Suprapubic skin (tissue), 4 donors: ENCODE measurements at regions not wholly inside any gene's neighbourhood (a gene's known extent, or its start where the extent isn't known, plus 50 kb on each side); places are given as distances from the start of the nearest gene placed in this dataset.

ENCODE experiments used
- DNase-seq, 2 donors: peaks; one replicate each; pipeline ENCODE4 v3.0.0-alpha.2; 2019; ENCODE audit warnings: low spot score in 2 of 2
- H3K27ac ChIP-seq: fragments of 200-600 bp; sonication (generic); one replicate; pipeline ENCODE4 v1.5.1; 2019
- H3K27me3 ChIP-seq: fragments of 200-600 bp; sonication (generic); one replicate; pipeline ENCODE4 v1.5.1; 2019
- H3K36me3 ChIP-seq: fragments of 200-600 bp; sonication (generic); one replicate; pipeline ENCODE4 v1.5.1; 2019
- H3K4me1 ChIP-seq: fragments of 200-600 bp; sonication (generic); one replicate; pipeline ENCODE4 v1.5.1; 2019
- H3K4me3 ChIP-seq: fragments of 200-600 bp; sonication (generic); one replicate; pipeline ENCODE4 v1.5.1; 2019; ENCODE audit warnings: mild to moderate bottlenecking
- H3K9me3 ChIP-seq: fragments of 200-600 bp; sonication (generic); one replicate; pipeline ENCODE4 v1.5.1; 2019
- CTCF ChIP-seq, 2 donors: fragments of 200-600 bp in 1 of 2; fragments of 450-650 bp in 1 of 2; sonication (generic) in 1 of 2; IDR thresholded peaks; one replicate each; pipeline ENCODE4 v1.5.1; 2016 to 2019; ENCODE audit warnings: antibody characterized with exemption in 2 of 2, mild to moderate bottlenecking in 1 of 2, moderate library complexity in 1 of 2
- EP300 ChIP-seq: sonication (generic); formaldehyde crosslinking; IDR thresholded peaks from one replicate; pipeline ENCODE4 v1.6.1; 2017; ENCODE audit warnings: antibody characterized with exemption
- POLR2A ChIP-seq, 2 donors: fragments of 450-650 bp; IDR thresholded peaks; one replicate each; pipeline ENCODE4 v1.6.1; 2017; ENCODE audit warnings: antibody characterized with exemption in 2 of 2, mild to moderate bottlenecking in 2 of 2, moderate library complexity in 2 of 2
- POLR2AphosphoS5 ChIP-seq, 3 donors: sonication (generic); formaldehyde crosslinking; IDR thresholded peaks; one replicate each; pipeline ENCODE4 v1.6.1; 2017; ENCODE audit warnings: antibody characterized with exemption in 3 of 3
- WGBS: methylation state at CpG from one replicate; pipeline ENCODE4 v1.1.5; 2018; 5-methylcytosine and 5-hydroxymethylcytosine counted together

GRCh38 chr3:166372571-166373106, 535.4 kb upstream of the BCHE start:
- Histone ChIP-seq H3K4me3 (no peak overlapping the region), H3K36me3 (no peaks in the 10 kb centered on the region), H3K27ac (no peak overlapping the region), H3K27me3 (no peaks in the 10 kb centered on the region), H3K9me3 (peaks cover 4% of the 10 kb centered on the region), H3K4me1 (no peaks in the 10 kb centered on the region)
- no peak for DNase-seq
- no peak for TF ChIP-seq POLR2AphosphoS5 (IDR thresholded peaks at IDR 0.05)
- no peak for TF ChIP-seq POLR2A (IDR thresholded peaks at IDR 0.05)
- WGBS: 77% methylated on average over 1 of the region's 1 CpG

- Histone ChIP-seq H3K4me1 (no peaks in the 10 kb centered on the region), H3K4me3 (no peak overlapping the region), H3K27ac (no peak overlapping the region), H3K9me3 (no peaks in the 10 kb centered on the region), H3K36me3 (no peaks in the 10 kb centered on the region), H3K27me3 (no peaks in the 10 kb centered on the region)
- WGBS: 58% methylated on average over 2 of the region's 2 CpGs
- no peak for DNase-seq
- TF ChIP-seq POLR2AphosphoS5 (IDR thresholded peaks at IDR 0.05): no peak
- TF ChIP-seq EP300: no peak
- TF ChIP-seq CTCF (IDR thresholded peaks at IDR 0.05): no peak
- no peak for TF ChIP-seq POLR2A (IDR thresholded peaks at IDR 0.05)
These were observed 530.8 kb upstream of the BCHE start for GRCh38 chr3:166367947-166368533.

- 42% methylated on average over 2 of the region's 2 CpGs for WGBS
These were observed 525.5 kb upstream of the BCHE start for GRCh38 chr3:166362698-166363097.

DNA sequence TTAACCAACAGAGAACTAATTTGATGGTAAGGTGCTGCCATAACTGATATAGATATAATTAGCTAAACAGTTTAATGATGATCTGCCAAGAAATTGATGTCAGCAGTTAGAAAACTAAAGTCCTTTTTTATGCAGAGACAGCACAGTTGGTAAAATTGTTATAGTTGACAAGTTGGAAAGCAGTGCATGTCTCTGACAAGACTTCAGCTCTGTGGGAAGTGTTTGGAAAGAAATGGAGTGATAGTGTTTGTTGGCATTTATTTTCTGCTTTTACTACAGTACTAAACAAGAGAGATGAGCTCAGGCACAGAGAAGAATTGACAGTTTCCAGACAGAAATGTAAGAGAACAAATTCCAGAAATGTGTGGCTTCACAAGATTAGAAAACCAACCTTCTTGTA, 523.5 kb upstream of the BCHE start:
- H3K4me1 ChIP-seq: no peaks in the 10 kb centered on the region
- no peaks in the 10 kb centered on the region for H3K9me3 ChIP-seq
- H3K27me3 ChIP-seq: no peaks in the 10 kb centered on the region
- no peak for DNase-seq
- no peak for TF ChIP-seq POLR2AphosphoS5 (IDR thresholded peaks at IDR 0.05)
- TF ChIP-seq EP300: no peak
- no peak for TF ChIP-seq POLR2A (IDR thresholded peaks at IDR 0.05)
- no peak for TF ChIP-seq CTCF (IDR thresholded peaks at IDR 0.05)
- no peaks in the 10 kb centered on the region for H3K36me3 ChIP-seq
- H3K27ac ChIP-seq: no peak overlapping the region
- no peak overlapping the region for H3K4me3 ChIP-seq

More at GRCh38 chr3:166362698-166363097, 525.5 kb upstream of the BCHE start:
- Histone ChIP-seq H3K27ac (no peak overlapping the region), H3K36me3 (no peaks in the 10 kb centered on the region), H3K9me3 (no peaks in the 10 kb centered on the region), H3K4me3 (no peak overlapping the region), H3K4me1 (no peaks in the 10 kb centered on the region), H3K27me3 (no peaks in the 10 kb centered on the region)
- TF ChIP-seq CTCF (IDR thresholded peaks at IDR 0.05) (no peak), POLR2AphosphoS5 (IDR thresholded peaks at IDR 0.05) (no peak), EP300 (no peak), POLR2A (IDR thresholded peaks at IDR 0.05) (no peak)
- DNase-seq: no peak

- H3K27ac ChIP-seq: no peak overlapping the region
- H3K4me3 ChIP-seq: no peak overlapping the region
- H3K36me3 ChIP-seq: no peaks in the 10 kb centered on the region
- 41% methylated on average over 1 of the region's 1 CpG for WGBS
- no peaks in the 10 kb centered on the region for H3K4me1 ChIP-seq
- H3K9me3 ChIP-seq: peaks cover 14% of the 10 kb centered on the region
- H3K27me3 ChIP-seq: no peaks in the 10 kb centered on the region
- TF ChIP-seq POLR2AphosphoS5 (IDR thresholded peaks at IDR 0.05) (no peak), POLR2A (IDR thresholded peaks at IDR 0.05) (no peak), EP300 (no peak), CTCF (IDR thresholded peaks at IDR 0.05) (no peak)
- DNase-seq: no peak
These were observed 514.2 kb upstream of the BCHE start for GRCh38 chr3:166351461-166351860.
